GM19351 (cell line): ENCODE measurements at regions not wholly inside any gene's neighbourhood (a gene's known extent, or its start where the extent isn't known, plus 50 kb on each side); places are given as distances from the start of the nearest gene placed in this dataset.

Experiments
- ATAC-seq: cut with Tn5 transposase; IDR thresholded peaks from one replicate; pipeline ENCODE4 v1.9.1; 2021; ENCODE audit warnings: mild to moderate bottlenecking, moderate library complexity; ENCODE audit not compliant: unreplicated experiment

- no peak for ATAC-seq
Observed at GRCh38 chr3:31135546-31135945, 241.1 kb upstream of the GADL1 start.

- ATAC-seq = no peak
Observed at GRCh38 chr3:31137718-31138465, 243.4 kb upstream of the GADL1 start.

GRCh38 chr3:31140470-31140869 lies 246.0 kb upstream of the GADL1 start:
- ATAC-seq = no peak

- ATAC-seq = no peak
Observed at GRCh38 chr3:31142139-31142538, 247.7 kb upstream of the GADL1 start.

GRCh38 chr3:31142543-31142942 lies 248.1 kb upstream of the GADL1 start:
- no peak for ATAC-seq

GRCh38 chr3:31145062-31145461 lies 250.6 kb upstream of the GADL1 start:
- ATAC-seq = no peak

GRCh38 chr3:31147550-31147949 lies 253.1 kb upstream of the GADL1 start:
- ATAC-seq = no peak

- no peak for ATAC-seq
Observed at GRCh38 chr3:31157047-31157694, 262.7 kb upstream of the GADL1 start.

GRCh38 chr3:31157893-31158620 lies 263.6 kb upstream of the GADL1 start:
- no peak for ATAC-seq

GRCh38 chr3:31159331-31160039 lies 265.0 kb upstream of the GADL1 start:
- ATAC-seq = no peak

GRCh38 chr3:31161889-31162288 lies 267.4 kb upstream of the GADL1 start:
- no peak for ATAC-seq

GRCh38 chr3:31164381-31164780 lies 269.9 kb upstream of the GADL1 start:
- ATAC-seq = no peak

- no peak for ATAC-seq
Observed at GRCh38 chr3:31165399-31165860, 271.0 kb upstream of the GADL1 start.

GRCh38 chr3:31166249-31166885 lies 271.9 kb upstream of the GADL1 start:
- ATAC-seq = no peak

- ATAC-seq = no peak
Observed at GRCh38 chr3:31167666-31168065, 273.2 kb upstream of the GADL1 start.

- ATAC-seq = no peak
Observed at GRCh38 chr3:31170932-31171670, 276.6 kb upstream of the GADL1 start.

GRCh38 chr3:31172336-31172735 lies 277.9 kb upstream of the GADL1 start:
- ATAC-seq = no peak

GRCh38 chr3:31173118-31173718 lies 278.8 kb upstream of the GADL1 start:
- ATAC-seq = no peak

- no peak for ATAC-seq
Observed at GRCh38 chr3:31174079-31174478, 279.6 kb upstream of the GADL1 start.

- no peak for ATAC-seq
Observed at GRCh38 chr3:31176045-31176444, 281.6 kb upstream of the GADL1 start.
